ENCODE measurements at regions not wholly inside any gene's neighbourhood (a gene's known extent, or its start where the extent isn't known, plus 50 kb on each side); places are given as distances from the start of the nearest gene placed in this dataset.

GRCh38 chr13:74778946-74779345 is 644.7 kb upstream of the KLF12 start:
- no peaks in the 10 kb centered on the region for H3K9me3 Mint-ChIP-seq
- H3K4me3 Mint-ChIP-seq: no peak overlapping the region
- no peak overlapping the region for H3K27ac Mint-ChIP-seq
- no peaks in the 10 kb centered on the region for H3K4me1 Mint-ChIP-seq
- no peaks in the 10 kb centered on the region for H3K36me3 Mint-ChIP-seq (ENCODE audit: low read depth)
- DNase-seq (no peak), ATAC-seq (no peak)
- peaks cover 3% of the 10 kb centered on the region for H3K27me3 Mint-ChIP-seq

GRCh38 chr13:74778087-74778486 is 643.9 kb upstream of the KLF12 start:
- Mint-ChIP-seq H3K27ac (no peak overlapping the region), H3K36me3 (ENCODE audit: low read depth) (no peaks in the 10 kb centered on the region), H3K4me3 (no peak overlapping the region), H3K27me3 (peaks cover 3% of the 10 kb centered on the region), H3K9me3 (no peaks in the 10 kb centered on the region), H3K4me1 (no peaks in the 10 kb centered on the region)
- ATAC-seq (no peak), DNase-seq (no peak)

DNA sequence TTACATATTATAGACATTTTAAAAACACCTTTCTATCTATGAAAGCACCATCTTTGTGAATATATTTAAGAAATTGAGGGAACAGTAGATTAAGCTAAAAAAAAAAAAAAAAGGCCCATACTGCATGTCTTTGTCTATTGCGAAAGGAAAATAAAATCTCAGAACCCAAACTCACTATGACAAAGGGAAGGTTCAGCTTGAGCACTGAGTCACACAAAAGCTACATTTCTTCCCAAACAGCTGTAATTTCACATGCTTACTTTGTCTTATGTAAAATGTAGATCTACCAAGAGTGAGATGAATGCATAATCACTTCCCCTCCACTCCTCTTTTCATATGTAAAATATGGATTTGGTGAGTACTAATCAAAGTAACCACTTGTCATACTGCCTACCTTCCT is 640.1 kb upstream of the KLF12 start:
- H3K9me3 Mint-ChIP-seq: no peaks in the 10 kb centered on the region
- no peak for DNase-seq
- no peaks in the 10 kb centered on the region for H3K4me1 Mint-ChIP-seq
- H3K27ac Mint-ChIP-seq: no peak overlapping the region
- H3K36me3 Mint-ChIP-seq (ENCODE audit: low read depth): no peaks in the 10 kb centered on the region
- H3K4me3 Mint-ChIP-seq: no peak overlapping the region
- ATAC-seq: no peak
- H3K27me3 Mint-ChIP-seq: peaks cover 3% of the 10 kb centered on the region

DNA sequence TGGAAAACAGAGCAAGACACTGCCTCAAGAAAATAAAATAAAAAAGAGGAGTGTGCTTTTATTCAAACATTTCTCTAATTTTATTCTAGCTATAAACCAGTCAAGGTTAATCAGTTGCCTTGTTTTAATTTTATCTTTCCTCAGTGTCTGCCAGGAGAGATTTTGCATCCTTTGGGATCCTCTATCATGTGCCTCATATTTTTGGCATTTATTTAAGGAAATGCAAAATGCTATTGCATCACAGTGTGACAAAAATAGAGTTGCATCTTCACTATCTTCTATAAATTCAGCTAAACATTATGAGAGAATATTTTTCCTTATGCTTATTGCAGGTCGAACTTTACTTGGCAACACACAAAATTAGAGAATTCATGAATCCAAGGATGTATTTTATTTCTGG is 639.0 kb upstream of the KLF12 start:
- peaks cover 3% of the 10 kb centered on the region for H3K27me3 Mint-ChIP-seq
- DNase-seq (no peak), ATAC-seq (no peak)
- H3K4me3 Mint-ChIP-seq: no peak overlapping the region
- H3K36me3 Mint-ChIP-seq (ENCODE audit: low read depth): no peaks in the 10 kb centered on the region
- H3K27ac Mint-ChIP-seq: no peak overlapping the region
- no peaks in the 10 kb centered on the region for H3K9me3 Mint-ChIP-seq
- H3K4me1 Mint-ChIP-seq: no peaks in the 10 kb centered on the region

DNA sequence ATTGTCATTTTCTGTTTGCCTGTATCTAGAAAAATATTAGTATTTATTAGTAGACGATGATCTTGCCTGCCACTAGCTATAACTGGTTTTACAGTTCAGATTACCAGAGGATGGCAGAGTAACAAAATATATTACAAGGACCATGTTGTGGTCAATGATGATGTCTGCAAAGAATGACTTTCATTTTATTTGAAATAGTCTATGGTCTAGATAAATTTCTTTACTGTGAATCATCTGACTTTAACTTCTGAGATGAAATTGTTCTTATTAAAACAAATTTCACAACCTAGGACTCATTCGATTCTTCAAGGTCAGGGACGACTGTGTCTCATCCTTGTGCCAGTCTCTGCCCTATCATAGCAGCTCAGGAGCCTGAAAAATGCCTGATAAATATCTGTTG is 637.8 kb upstream of the KLF12 start:
- H3K27ac Mint-ChIP-seq: no peak overlapping the region
- H3K36me3 Mint-ChIP-seq (ENCODE audit: low read depth): no peaks in the 10 kb centered on the region
- peaks cover 3% of the 10 kb centered on the region for H3K27me3 Mint-ChIP-seq
- no peak overlapping the region for H3K4me3 Mint-ChIP-seq
- DNase-seq: no peak
- ATAC-seq: no peak
- no peaks in the 10 kb centered on the region for H3K4me1 Mint-ChIP-seq
- no peaks in the 10 kb centered on the region for H3K9me3 Mint-ChIP-seq

DNA sequence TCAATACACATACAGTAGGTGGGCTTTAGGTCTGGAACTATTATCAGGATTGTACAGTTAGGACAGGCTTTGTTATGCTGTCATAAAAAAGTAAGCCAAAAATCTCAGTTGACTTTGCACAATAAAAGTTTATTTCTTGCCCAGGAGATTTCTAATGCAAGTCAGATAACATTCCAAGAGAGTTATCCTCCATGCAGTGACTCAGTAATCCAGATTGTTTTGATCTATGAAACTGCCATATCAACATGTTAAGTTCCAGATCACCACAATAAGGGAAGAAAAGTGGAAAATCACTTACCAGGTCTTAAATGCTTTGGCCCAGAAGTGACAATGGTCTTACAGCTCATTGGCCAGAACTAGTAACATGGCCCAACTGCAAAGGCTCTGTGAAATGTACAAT is 636.2 kb upstream of the KLF12 start:
- ATAC-seq (no peak), DNase-seq (no peak)
- H3K4me3 Mint-ChIP-seq: no peak overlapping the region
- no peaks in the 10 kb centered on the region for H3K4me1 Mint-ChIP-seq
- no peak overlapping the region for H3K27ac Mint-ChIP-seq
- H3K9me3 Mint-ChIP-seq: no peaks in the 10 kb centered on the region
- no peaks in the 10 kb centered on the region for H3K36me3 Mint-ChIP-seq (ENCODE audit: low read depth)
- H3K27me3 Mint-ChIP-seq: no peaks in the 10 kb centered on the region

- Mint-ChIP-seq H3K27ac (no peak overlapping the region), H3K4me1 (no peaks in the 10 kb centered on the region), H3K4me3 (no peak overlapping the region), H3K36me3 (ENCODE audit: low read depth) (no peaks in the 10 kb centered on the region), H3K9me3 (no peaks in the 10 kb centered on the region), H3K27me3 (no peaks in the 10 kb centered on the region)
- ATAC-seq: no peak
- no peak for DNase-seq
Measured at GRCh38 chr13:74769333-74769732, 635.1 kb upstream of the KLF12 start.

- ATAC-seq: no peak
- no peak overlapping the region for H3K27ac Mint-ChIP-seq
- no peak overlapping the region for H3K4me3 Mint-ChIP-seq
- DNase-seq: no peak
- no peaks in the 10 kb centered on the region for H3K9me3 Mint-ChIP-seq
- no peaks in the 10 kb centered on the region for H3K4me1 Mint-ChIP-seq
- no peaks in the 10 kb centered on the region for H3K27me3 Mint-ChIP-seq
- H3K36me3 Mint-ChIP-seq (ENCODE audit: low read depth): no peaks in the 10 kb centered on the region
Measured at GRCh38 chr13:74768521-74769085, 634.4 kb upstream of the KLF12 start.

- Mint-ChIP-seq H3K27me3 (no peaks in the 10 kb centered on the region), H3K9me3 (no peaks in the 10 kb centered on the region), H3K36me3 (ENCODE audit: low read depth) (no peaks in the 10 kb centered on the region), H3K4me1 (no peaks in the 10 kb centered on the region), H3K4me3 (no peak overlapping the region), H3K27ac (no peak overlapping the region)
- no peak for ATAC-seq
- DNase-seq: no peak
Measured at GRCh38 chr13:74767050-74767449, 632.8 kb upstream of the KLF12 start.

GRCh38 chr13:74765955-74766354 is 631.8 kb upstream of the KLF12 start:
- H3K9me3 Mint-ChIP-seq: no peaks in the 10 kb centered on the region
- no peaks in the 10 kb centered on the region for H3K36me3 Mint-ChIP-seq (ENCODE audit: low read depth)
- H3K27ac Mint-ChIP-seq: no peak overlapping the region
- no peak overlapping the region for H3K4me3 Mint-ChIP-seq
- H3K27me3 Mint-ChIP-seq: no peaks in the 10 kb centered on the region
- no peaks in the 10 kb centered on the region for H3K4me1 Mint-ChIP-seq
- ATAC-seq (no peak), DNase-seq (no peak)

DNA sequence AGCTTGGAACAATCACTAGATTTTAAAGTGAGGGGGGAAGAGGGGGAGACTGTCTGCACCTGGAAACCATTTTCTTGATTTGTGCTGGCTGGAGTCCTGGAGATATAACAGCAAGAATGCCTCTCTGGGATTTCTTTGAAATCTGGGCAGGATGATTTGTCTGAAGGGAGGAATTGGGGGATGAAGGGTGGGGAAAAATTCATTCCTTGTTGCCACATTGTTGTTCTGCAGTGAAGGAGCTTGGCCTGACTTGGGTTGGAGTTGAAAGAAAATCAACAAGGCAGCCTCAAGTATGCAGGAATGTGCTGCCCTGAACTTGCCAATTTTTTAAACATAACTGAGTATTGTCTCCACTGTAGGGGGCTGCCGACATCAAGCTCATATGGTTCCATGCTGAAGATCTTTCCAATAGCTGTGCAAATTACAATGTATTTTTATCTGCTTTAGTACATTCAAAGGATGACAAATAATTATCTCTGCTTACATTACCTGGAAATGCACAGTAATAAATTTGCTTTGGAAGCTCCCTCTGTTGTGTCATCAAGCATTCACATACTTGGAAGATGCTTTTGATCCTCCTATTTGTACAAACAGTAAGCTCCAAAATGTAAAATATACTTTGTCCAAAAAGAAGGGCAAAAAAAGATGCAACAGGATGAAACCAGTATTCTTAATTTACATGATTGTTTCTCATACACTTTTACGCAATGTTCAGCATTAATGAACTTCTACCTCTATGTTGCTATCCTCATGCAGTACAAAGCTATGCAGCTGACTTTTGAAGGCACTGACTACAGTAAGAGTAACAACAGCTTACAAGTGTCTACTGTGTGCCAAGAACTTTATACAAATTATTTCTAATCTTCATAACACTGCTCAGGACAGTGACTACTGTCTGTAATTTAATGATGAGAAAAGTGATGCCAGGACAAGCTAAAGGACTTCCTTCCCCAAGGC is 627.9 kb upstream of the KLF12 start:
- no peak for ATAC-seq
- H3K4me1 Mint-ChIP-seq: no peaks in the 10 kb centered on the region
- H3K9me3 Mint-ChIP-seq: no peaks in the 10 kb centered on the region
- no peak for DNase-seq
- no peaks in the 10 kb centered on the region for H3K36me3 Mint-ChIP-seq (ENCODE audit: low read depth)
- no peaks in the 10 kb centered on the region for H3K27me3 Mint-ChIP-seq
- H3K4me3 Mint-ChIP-seq: no peak overlapping the region
- no peak overlapping the region for H3K27ac Mint-ChIP-seq

- no peak overlapping the region for H3K27ac Mint-ChIP-seq
- H3K27me3 Mint-ChIP-seq: no peaks in the 10 kb centered on the region
- no peak overlapping the region for H3K4me3 Mint-ChIP-seq
- no peaks in the 10 kb centered on the region for H3K36me3 Mint-ChIP-seq (ENCODE audit: low read depth)
- no peaks in the 10 kb centered on the region for H3K4me1 Mint-ChIP-seq
- ATAC-seq (no peak), DNase-seq (no peak)
- H3K9me3 Mint-ChIP-seq: no peaks in the 10 kb centered on the region
Measured at GRCh38 chr13:74758188-74758587, 624.0 kb upstream of the KLF12 start.

DNA sequence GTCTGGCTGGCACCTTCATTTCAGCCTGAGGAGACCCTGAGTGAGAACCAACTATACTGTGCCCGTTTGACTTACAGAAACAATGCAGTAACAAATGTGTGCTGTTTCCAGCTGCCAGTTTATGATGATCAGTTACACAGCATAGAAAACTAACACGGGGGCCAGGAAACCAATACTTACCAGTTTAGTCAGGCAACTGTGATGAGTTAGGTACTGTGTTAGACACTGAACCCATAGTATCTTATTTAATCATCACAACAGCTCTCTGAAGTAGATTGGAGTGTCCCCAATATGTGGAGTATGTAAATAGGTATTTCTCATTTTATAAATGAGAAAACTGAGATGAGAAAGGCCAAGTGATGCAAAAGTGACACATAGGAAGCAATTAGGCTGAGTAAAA is 620.9 kb upstream of the KLF12 start:
- no peaks in the 10 kb centered on the region for H3K4me1 Mint-ChIP-seq
- no peaks in the 10 kb centered on the region for H3K36me3 Mint-ChIP-seq (ENCODE audit: low read depth)
- H3K27ac Mint-ChIP-seq: no peak overlapping the region
- ATAC-seq (no peak), DNase-seq (no peak)
- no peaks in the 10 kb centered on the region for H3K9me3 Mint-ChIP-seq
- H3K4me3 Mint-ChIP-seq: no peak overlapping the region
- no peaks in the 10 kb centered on the region for H3K27me3 Mint-ChIP-seq

- no peaks in the 10 kb centered on the region for H3K9me3 Mint-ChIP-seq
- H3K27me3 Mint-ChIP-seq: peaks cover 2% of the 10 kb centered on the region
- H3K4me3 Mint-ChIP-seq: no peak overlapping the region
- H3K4me1 Mint-ChIP-seq: no peaks in the 10 kb centered on the region
- DNase-seq (no peak), ATAC-seq (no peak)
- no peaks in the 10 kb centered on the region for H3K36me3 Mint-ChIP-seq (ENCODE audit: low read depth)
- H3K27ac Mint-ChIP-seq: no peak overlapping the region
Measured at GRCh38 chr13:74751739-74752138, 617.5 kb upstream of the KLF12 start.

- H3K27me3 Mint-ChIP-seq: peaks cover 2% of the 10 kb centered on the region
Measured at GRCh38 chr13:74747186-74747955, 613.2 kb upstream of the KLF12 start.

More at GRCh38 chr13:74747186-74747955, 613.2 kb upstream of the KLF12 start:
- DNase-seq (no peak), ATAC-seq (no peak)
- H3K4me1 Mint-ChIP-seq: no peaks in the 10 kb centered on the region
- H3K4me3 Mint-ChIP-seq: no peak overlapping the region
- no peaks in the 10 kb centered on the region for H3K9me3 Mint-ChIP-seq
- no peaks in the 10 kb centered on the region for H3K36me3 Mint-ChIP-seq (ENCODE audit: low read depth)
- H3K27ac Mint-ChIP-seq: no peak overlapping the region
